Liver (tissue), 3 donors: ENCODE measurements at regions not wholly inside any gene's neighbourhood (a gene's known extent, or its start where the extent isn't known, plus 50 kb on each side); places are given as distances from the start of the nearest gene placed in this dataset.

Experiments
- CTCF ChIP-seq: fragments of 150-350 bp; IDR thresholded peaks from 2 replicates; pipeline ENCODE4 v1.5.1; 2017; ENCODE audit warnings: improper control_type of control experiment, low read depth, low read length; ENCODE audit not compliant: missing input control
- MAX ChIP-seq: IDR thresholded peaks from 2 replicates; pipeline ENCODE4 v1.6.1; 2016; ENCODE audit warnings: antibody characterized with exemption
- RAD21 ChIP-seq, 2 donors: IDR thresholded peaks; 2 replicates each; pipeline ENCODE4 v1.6.1; 2016; ENCODE audit warnings: antibody characterized with exemption in 2 of 2, mild to moderate bottlenecking in 2 of 2
- donor health status: healthy.
- donor health status: healthy.

GRCh38 chr4:107219681-107220080, 183.6 kb upstream of the DKK2 start:
- no peak for TF ChIP-seq MAX
- no peak for TF ChIP-seq RAD21 (IDR thresholded peaks at IDR 0.05)
- no peak for TF ChIP-seq CTCF
